GM19438 (cell line): ENCODE measurements at regions not wholly inside any gene's neighbourhood (a gene's known extent, or its start where the extent isn't known, plus 50 kb on each side); places are given as distances from the start of the nearest gene placed in this dataset.

Experiments
- ATAC-seq: cut with Tn5 transposase; IDR thresholded peaks from one replicate; pipeline ENCODE4 v1.9.1; 2021; ENCODE audit warnings: low read depth; ENCODE audit not compliant: unreplicated experiment

GRCh38 chr2:8582191-8582590 is 99.7 kb upstream of the ID2 start:
- ATAC-seq, result no peak

- ATAC-seq, result no peak
Measured at GRCh38 chr2:8582651-8583399, 99.0 kb upstream of the ID2 start.

GRCh38 chr2:8583400-8584173 is 98.3 kb upstream of the ID2 start:
- peak; percentile 79 for ATAC-seq

- ATAC-seq, result no peak
Measured at GRCh38 chr2:8584174-8585066, 97.4 kb upstream of the ID2 start.

GRCh38 chr2:8586457-8587051 is 95.3 kb upstream of the ID2 start:
- no peak for ATAC-seq

- no peak for ATAC-seq
Measured at GRCh38 chr2:8587251-8587791, 94.5 kb upstream of the ID2 start.

- no peak for ATAC-seq
Measured at GRCh38 chr2:8587920-8588830, 93.7 kb upstream of the ID2 start.

- no peak for ATAC-seq
Measured at GRCh38 chr2:8588831-8589191, 93.0 kb upstream of the ID2 start.

GRCh38 chr2:8589721-8590120 is 92.1 kb upstream of the ID2 start:
- ATAC-seq, result no peak

- ATAC-seq, result no peak
Measured at GRCh38 chr2:8590938-8591337, 90.9 kb upstream of the ID2 start.

GRCh38 chr2:8592736-8593135 is 89.1 kb upstream of the ID2 start:
- no peak for ATAC-seq

- no peak for ATAC-seq
Measured at GRCh38 chr2:8593243-8593642, 88.6 kb upstream of the ID2 start.

GRCh38 chr2:8594731-8595427 is 87.0 kb upstream of the ID2 start:
- ATAC-seq, result no peak

GRCh38 chr2:8595428-8595805 is 86.4 kb upstream of the ID2 start:
- ATAC-seq, result no peak

- ATAC-seq, result no peak
Measured at GRCh38 chr2:8595811-8596600, 85.8 kb upstream of the ID2 start.

GRCh38 chr2:8597094-8597493 is 84.8 kb upstream of the ID2 start:
- ATAC-seq, result no peak

- ATAC-seq, result no peak
Measured at GRCh38 chr2:8597559-8598225, 84.2 kb upstream of the ID2 start.
